ENCODE measurements at regions not wholly inside any gene's neighbourhood (a gene's known extent, or its start where the extent isn't known, plus 50 kb on each side); places are given as distances from the start of the nearest gene placed in this dataset.

DNA sequence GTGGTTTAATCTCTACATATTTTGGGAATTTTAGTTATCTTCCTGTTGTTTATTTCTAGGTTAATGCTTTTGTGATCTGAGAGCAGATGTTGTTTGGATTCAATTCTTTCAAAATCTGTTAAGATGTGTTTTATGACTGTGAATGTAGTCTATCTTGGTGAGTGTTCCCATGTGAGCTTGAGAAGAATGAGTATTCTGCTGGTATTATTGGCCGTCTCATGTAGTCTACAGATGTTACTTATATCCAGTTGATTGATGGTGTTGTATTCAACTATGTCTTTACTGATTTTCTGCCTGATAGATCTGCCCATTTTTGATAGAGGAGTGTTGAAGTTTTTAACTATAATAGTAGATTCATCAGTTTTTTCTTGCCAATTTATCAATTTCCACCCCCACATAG lies 141.4 kb upstream of the FOXP2 start:
- TF ChIP-seq, protein P1, sequence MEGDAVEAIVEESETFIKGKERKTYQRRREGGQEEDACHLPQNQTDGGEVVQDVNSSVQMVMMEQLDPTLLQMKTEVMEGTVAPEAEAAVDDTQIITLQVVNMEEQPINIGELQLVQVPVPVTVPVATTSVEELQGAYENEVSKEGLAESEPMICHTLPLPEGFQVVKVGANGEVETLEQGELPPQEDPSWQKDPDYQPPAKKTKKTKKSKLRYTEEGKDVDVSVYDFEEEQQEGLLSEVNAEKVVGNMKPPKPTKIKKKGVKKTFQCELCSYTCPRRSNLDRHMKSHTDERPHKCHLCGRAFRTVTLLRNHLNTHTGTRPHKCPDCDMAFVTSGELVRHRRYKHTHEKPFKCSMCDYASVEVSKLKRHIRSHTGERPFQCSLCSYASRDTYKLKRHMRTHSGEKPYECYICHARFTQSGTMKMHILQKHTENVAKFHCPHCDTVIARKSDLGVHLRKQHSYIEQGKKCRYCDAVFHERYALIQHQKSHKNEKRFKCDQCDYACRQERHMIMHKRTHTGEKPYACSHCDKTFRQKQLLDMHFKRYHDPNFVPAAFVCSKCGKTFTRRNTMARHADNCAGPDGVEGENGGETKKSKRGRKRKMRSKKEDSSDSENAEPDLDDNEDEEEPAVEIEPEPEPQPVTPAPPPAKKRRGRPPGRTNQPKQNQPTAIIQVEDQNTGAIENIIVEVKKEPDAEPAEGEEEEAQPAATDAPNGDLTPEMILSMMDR (IDR thresholded peaks at IDR 0.05), result no peak
- TF ChIP-seq POLR2A (IDR thresholded peaks at IDR 0.05), result no peak
